Mesodermal cell (in vitro differentiated cells): ENCODE measurements at regions not wholly inside any gene's neighbourhood (a gene's known extent, or its start where the extent isn't known, plus 50 kb on each side); places are given as distances from the start of the nearest gene placed in this dataset.

ENCODE experiments used
- H3K27ac ChIP-seq: 2 replicates; pipeline ENCODE4 v1.7.0; 2013; ENCODE audit warnings: mild to moderate bottlenecking, low read depth, low read length, moderate library complexity; ENCODE audit not compliant: severe bottlenecking
- H3K36me3 ChIP-seq: 2 replicates; pipeline ENCODE4 v1.7.1; 2013; ENCODE audit warnings: mild to moderate bottlenecking, low read length, moderate library complexity; ENCODE audit not compliant: control insufficient read depth, insufficient read depth
- H3K4me1 ChIP-seq: one replicate; pipeline ENCODE4 v1.7.1; 2013; ENCODE audit warnings: mild to moderate bottlenecking, low read length; ENCODE audit not compliant: insufficient read depth, control insufficient read depth, poor library complexity, severe bottlenecking
- H3K4me3 ChIP-seq: 2 replicates; pipeline ENCODE4 v1.7.0; 2013; ENCODE audit warnings: low read length, control low read depth, mild to moderate bottlenecking; ENCODE audit not compliant: insufficient read depth, poor library complexity, severe bottlenecking; ENCODE audit errors: extremely low read depth
- H3K9me3 ChIP-seq: 2 replicates; pipeline ENCODE4 v1.7.1; 2013; ENCODE audit warnings: mild to moderate bottlenecking, low read length, moderate library complexity; ENCODE audit not compliant: control insufficient read depth
- whole genome bisulfite sequencing, 2 experiments: methylation state at CpG; one replicate each; pipeline ENCODE4 v1.1.5; 2013; ENCODE audit warnings: missing lambda C conversion rate in 2 of 2; ENCODE audit not compliant: insufficient coverage in 2 of 2; 5-methylcytosine and 5-hydroxymethylcytosine counted together

DNA sequence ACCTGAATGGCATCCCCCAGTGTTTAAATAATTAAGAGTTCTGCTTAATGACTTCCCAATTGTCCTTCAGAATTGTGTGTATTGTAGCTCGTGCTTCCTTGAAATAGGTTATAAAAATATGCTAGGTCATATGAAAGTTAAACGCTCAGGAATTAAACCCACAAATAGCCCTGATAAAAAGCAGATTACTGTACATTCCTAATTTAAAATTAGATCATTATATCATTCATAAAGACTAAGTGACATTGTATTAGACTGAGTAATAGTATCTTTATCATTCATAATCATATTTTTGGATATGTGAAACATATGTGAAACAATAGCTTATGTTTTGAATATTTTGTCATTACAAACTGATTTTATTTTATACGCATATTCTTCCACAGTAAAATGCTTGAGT, 1706.7 kb downstream of the HACE1 start:
- H3K27ac ChIP-seq = no peak overlapping the region
- H3K4me3 ChIP-seq = no peak overlapping the region
- no CpG with 5 or more reads among the region's 3 CpGs for WGBS, 2 experiments
- H3K36me3 ChIP-seq = no peaks in the 10 kb centered on the region
- H3K4me1 ChIP-seq = no peaks in the 10 kb centered on the region
- H3K9me3 ChIP-seq = no peaks in the 10 kb centered on the region

DNA sequence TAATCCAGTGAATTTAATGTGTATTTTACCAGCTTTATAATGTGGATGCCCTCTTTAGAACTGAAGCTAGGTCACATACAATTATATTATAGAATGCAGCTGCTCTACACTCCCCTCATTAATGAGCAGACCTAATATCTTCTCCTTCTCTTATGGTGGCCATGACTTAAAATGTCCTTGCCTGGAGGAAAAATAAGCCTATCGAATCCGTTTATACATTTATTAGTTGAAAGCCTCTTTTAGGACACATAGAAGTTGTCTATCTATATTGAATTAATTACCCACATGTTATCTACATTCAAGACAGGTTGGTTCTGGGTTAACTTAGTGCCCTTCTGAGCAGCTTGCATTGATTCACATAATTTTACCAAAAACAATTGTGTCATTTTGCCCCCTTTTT, 1716.8 kb downstream of the HACE1 start:
- Histone ChIP-seq H3K27ac (no peak overlapping the region), H3K4me1 (no peaks in the 10 kb centered on the region), H3K36me3 (no peaks in the 10 kb centered on the region), H3K4me3 (no peak overlapping the region), H3K9me3 (no peaks in the 10 kb centered on the region)
- no CpG with 5 or more reads among the region's 2 CpGs for WGBS, 2 experiments

DNA sequence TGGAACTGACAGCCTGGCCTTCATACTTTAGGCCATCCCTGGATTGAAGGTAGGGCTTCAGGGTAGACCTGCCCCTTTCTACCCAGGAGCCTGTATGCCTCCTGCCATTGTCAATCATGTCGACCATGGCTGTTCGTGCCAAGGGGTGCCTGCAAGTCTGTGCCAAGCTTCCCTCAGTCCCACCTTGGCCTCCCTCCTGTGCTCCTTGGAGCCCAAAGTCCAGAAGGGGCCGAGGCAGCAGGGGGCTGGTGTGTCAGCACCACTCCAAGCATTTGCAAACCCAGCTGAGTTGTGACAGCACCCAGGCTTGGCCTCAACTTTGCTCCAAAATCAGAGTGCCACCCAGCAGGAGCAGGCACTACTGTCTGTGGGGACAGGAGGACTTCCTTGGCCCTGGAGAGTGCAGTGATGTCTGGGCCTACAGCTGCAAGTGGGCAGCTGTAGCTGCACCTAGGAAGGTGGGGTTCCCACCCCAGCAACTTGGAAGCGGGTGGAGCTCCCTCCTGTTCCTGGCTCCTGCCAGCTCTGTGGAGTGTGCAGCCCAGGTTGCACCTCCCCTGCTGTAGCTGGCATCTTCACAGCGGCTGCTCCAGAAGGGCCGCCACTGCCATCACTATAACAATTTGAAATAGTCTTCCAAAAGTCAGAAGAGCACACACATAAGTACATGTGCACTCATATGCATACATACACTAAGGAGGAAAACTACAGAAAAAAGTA, 1719.3 kb downstream of the HACE1 start:
- H3K4me3 ChIP-seq = no peak overlapping the region

DNA sequence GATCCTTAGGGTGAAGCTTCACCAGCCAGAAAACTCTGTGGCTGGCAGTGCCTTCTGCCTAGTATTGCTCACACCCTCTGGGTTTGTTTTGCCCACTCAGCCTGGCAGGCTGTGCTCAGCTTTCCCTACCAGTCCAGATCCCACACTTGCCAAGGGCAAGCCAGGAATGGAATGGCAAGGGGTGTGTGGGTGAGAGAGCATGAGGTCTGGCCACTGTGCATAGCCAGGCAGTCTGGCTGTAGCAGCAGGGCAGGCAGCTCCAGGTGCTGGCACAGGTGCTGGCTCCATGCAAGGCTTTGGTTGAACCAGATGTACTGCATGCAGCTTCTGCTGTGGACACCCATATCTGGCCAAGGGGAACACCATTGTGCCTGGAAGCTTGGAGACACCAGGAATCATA, 1720.3 kb downstream of the HACE1 start:
- Histone ChIP-seq H3K9me3 (no peaks in the 10 kb centered on the region), H3K36me3 (no peaks in the 10 kb centered on the region), H3K27ac (no peak overlapping the region), H3K4me1 (no peaks in the 10 kb centered on the region), H3K4me3 (no peak overlapping the region)

More for the DNA sequence above, 1719.3 kb downstream of the HACE1 start:
- H3K9me3 ChIP-seq = no peaks in the 10 kb centered on the region
- H3K36me3 ChIP-seq = no peaks in the 10 kb centered on the region
- no peak overlapping the region for H3K27ac ChIP-seq
- WGBS, 2 experiments = 83 to 84% methylated on average over 4 of the region's 6 CpGs
- H3K4me1 ChIP-seq = no peaks in the 10 kb centered on the region

DNA sequence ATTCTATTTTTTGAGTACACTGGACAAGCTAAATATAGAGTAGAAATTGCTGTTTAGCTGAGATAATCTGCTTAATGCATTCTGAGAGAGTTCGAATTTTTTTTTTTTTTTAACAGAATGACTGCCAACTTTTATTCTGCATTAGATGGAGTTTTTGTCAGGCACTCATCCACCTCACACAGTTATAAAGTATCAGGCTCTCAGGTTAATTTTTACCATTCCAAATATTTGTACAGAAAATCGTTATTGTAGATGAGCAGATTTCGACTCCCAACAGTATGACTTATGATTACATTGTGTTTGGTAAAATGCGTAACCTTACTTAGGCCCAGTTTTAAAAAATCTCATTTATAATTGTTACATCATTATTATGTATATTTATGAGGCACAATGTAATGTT, 1731.0 kb downstream of the GRIK2 start:
- Histone ChIP-seq H3K4me3 (no peak overlapping the region), H3K4me1 (no peaks in the 10 kb centered on the region), H3K9me3 (no peaks in the 10 kb centered on the region), H3K27ac (no peak overlapping the region), H3K36me3 (no peaks in the 10 kb centered on the region)
- WGBS, 2 experiments = no CpG with 5 or more reads among the region's 4 CpGs

DNA sequence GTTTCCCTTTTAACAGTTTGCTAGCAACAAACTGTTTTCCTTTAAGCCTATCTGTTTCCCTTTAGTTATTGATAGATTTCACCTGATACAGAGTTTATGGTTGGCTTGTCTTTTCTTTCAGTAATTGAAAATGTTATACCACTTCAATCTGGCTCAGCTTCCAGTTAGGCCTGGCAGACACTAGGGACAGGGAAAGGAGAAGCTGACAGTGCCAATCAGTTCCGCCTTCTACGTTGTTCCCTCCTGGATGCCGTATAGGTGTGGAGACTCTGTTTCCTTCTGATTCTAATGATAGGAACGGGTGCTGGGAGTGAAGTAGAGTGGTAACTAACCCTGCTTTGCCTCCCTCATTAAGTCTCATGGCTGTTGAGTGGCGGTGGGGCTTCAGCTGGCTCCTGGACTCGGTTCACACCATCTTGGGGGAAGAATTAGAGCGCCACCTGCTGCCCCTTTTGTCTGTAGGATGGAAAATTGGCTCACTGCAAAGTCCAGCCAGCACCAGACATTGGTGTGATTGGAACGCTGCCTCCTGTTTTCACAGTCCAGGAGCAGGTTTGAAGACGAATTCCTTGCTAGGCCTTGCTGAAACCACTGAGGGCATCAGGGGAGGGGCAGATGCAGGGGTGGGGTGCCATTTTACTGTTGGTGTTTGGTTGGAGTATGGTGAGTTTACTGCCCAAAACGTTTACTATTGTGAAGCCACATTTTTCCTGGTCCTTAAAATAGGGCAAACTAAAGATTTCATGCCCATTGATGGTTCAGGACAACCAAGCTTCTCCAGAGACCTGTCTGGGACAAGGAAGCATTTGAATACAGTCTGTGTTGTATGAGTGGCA, 1729.5 kb downstream of the GRIK2 start:
- WGBS, 2 experiments = 31 to 52% methylated on average over 5 to 10 of the region's 10 CpGs
- Histone ChIP-seq H3K4me3 (no peak overlapping the region), H3K36me3 (no peaks in the 10 kb centered on the region), H3K27ac (no peak overlapping the region), H3K4me1 (no peaks in the 10 kb centered on the region), H3K9me3 (no peaks in the 10 kb centered on the region)

DNA sequence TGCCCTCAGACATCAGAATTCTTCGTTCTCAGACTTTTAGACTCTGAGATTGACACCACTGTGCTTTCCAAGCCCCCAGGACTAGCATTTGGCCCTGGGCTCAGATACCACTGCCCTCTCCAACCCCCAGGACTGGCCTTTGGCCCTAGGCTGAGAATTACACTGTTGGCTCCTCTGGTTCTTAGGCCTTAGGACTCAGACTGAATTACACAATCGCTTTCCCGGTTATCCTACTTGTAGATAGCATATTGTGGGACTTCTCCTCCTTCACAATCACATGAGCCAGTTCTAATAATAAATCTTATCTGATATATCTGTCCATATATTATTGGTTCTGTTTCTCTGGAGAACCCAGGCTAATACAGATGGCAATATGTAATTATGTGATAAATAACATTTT, 1725.5 kb downstream of the GRIK2 start:
- Histone ChIP-seq H3K36me3 (no peaks in the 10 kb centered on the region), H3K4me1 (no peaks in the 10 kb centered on the region), H3K4me3 (no peak overlapping the region), H3K9me3 (no peaks in the 10 kb centered on the region), H3K27ac (no peak overlapping the region)
- WGBS, 2 experiments = 83% methylated on average over 1 of the region's 3 CpGs; no CpG with 5 or more reads in 1 of the 2 experiments

DNA sequence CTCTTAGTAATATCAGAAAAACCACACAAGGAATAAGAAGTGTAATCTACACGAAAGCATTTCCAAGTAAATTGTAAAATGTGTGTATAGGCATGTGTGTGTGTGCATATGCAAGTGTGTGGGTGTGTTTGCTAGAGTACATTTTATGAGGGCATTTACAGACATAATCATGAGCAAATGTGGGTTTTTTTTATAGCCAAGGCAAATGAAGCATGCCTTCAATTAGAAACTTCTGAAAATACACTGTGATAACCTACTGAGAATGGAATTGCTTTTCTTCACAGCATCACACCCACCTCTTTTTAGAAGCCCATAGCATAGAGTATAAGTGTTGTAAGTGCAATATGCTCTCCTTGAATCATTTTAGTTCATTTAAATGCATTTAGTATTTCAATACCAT, 1721.1 kb downstream of the GRIK2 start:
- no CpG with 5 or more reads among the region's 1 CpG for WGBS, 2 experiments
- Histone ChIP-seq H3K4me1 (no peaks in the 10 kb centered on the region), H3K36me3 (no peaks in the 10 kb centered on the region), H3K27ac (no peak overlapping the region), H3K9me3 (no peaks in the 10 kb centered on the region), H3K4me3 (no peak overlapping the region)

DNA sequence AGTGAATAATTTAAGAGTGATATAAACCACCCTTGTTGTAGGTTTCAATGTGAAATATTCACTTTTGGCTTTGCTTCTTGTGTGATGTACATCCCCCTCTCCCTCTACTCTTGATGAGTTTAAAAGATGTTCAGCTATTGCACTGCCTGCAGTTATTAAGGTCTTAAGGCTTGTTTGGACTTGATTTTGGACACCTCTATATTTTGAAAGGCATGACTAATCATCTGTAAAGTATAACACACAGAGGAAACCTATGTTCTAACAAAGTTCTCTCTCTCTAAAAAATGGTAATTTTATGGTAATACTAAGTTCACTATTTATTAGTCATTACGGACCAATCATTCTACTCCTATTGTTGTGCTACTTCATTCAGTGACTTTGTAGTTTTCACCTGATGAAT, 1719.9 kb downstream of the GRIK2 start:
- Histone ChIP-seq H3K4me3 (no peak overlapping the region), H3K36me3 (no peaks in the 10 kb centered on the region), H3K27ac (no peak overlapping the region), H3K9me3 (no peaks in the 10 kb centered on the region), H3K4me1 (no peaks in the 10 kb centered on the region)
- no CpG with 5 or more reads among the region's 1 CpG for whole genome bisulfite sequencing, 2 experiments

DNA sequence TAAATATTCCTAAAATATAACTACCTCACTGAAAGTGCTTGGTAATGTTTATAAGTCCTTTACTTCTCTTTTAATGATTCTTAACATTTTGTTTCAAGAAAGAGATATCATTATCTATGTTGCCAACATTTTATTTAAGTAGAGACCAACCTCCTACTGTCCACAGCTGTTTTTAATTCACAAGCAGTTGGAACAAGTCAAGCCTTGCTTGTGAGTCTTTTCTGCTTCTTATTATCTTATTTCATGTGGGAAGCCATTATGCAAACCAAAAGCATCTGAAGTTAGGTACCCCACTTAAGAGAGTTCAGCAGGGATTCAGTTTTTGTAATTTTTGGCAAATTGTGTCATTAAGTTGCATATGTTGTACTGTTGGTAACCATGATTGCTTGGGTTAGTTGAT, 1714.5 kb downstream of the GRIK2 start:
- H3K4me1 ChIP-seq = no peaks in the 10 kb centered on the region
- H3K9me3 ChIP-seq = no peaks in the 10 kb centered on the region
- no peak overlapping the region for H3K4me3 ChIP-seq
- no peak overlapping the region for H3K27ac ChIP-seq
- no peaks in the 10 kb centered on the region for H3K36me3 ChIP-seq

DNA sequence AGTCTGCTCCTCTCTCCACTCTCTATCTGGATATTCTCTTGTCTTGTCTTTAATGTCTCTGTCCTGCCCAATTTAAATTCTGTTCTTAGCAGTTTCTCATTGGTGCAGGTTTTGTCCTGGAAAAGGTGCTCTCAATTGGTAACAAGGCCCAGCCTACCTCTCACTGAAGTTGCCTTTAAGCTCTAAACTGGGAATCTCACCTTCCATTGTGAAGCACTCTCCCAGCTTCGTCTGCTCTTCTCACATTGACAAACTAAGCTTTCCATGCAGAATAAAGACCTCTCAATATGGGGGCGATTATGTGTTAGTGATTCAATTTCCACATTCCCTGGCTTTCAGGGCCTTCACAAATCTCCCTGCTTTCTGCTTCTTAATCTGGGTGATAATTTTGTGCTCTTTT, 1712.2 kb downstream of the GRIK2 start:
- Histone ChIP-seq H3K27ac (no peak overlapping the region), H3K4me1 (no peaks in the 10 kb centered on the region), H3K9me3 (no peaks in the 10 kb centered on the region), H3K36me3 (no peaks in the 10 kb centered on the region), H3K4me3 (no peak overlapping the region)
- no CpG with 5 or more reads among the region's 2 CpGs for WGBS, 2 experiments
